Hematopoietic multipotent progenitor cell treated with erythropoietin and hydrocortisone succinate and interleukin-3 and kit ligand, for 17 days (in vitro differentiated cells): ENCODE measurements at regions not wholly inside any gene's neighbourhood (a gene's known extent, or its start where the extent isn't known, plus 50 kb on each side); places are given as distances from the start of the nearest gene placed in this dataset.
"Not testable (repeated sequence)": the region's sequence is repeated elsewhere in the genome, so short reads cannot be mapped to it uniquely, and the experiment has no call there.

ENCODE experiments used
- DNase-seq: peaks from one replicate; pipeline ENCODE4 v3.0.0-alpha.2; 2015; ENCODE audit warnings: low spot score

GRCh38 chr12:124651516-124652273, 84.3 kb upstream of the NCOR2 start:
- DNase-seq: no peak

- no peak for DNase-seq
Observed at GRCh38 chr12:124650912-124651311, 83.5 kb upstream of the NCOR2 start.

GRCh38 chr12:124648710-124649384, 81.4 kb upstream of the NCOR2 start:
- DNase-seq: no peak

GRCh38 chr12:124647316-124647715, 79.9 kb upstream of the NCOR2 start:
- no peak for DNase-seq

- DNase-seq: no peak
Observed at GRCh38 chr12:124646385-124647230, 79.2 kb upstream of the NCOR2 start.

- DNase-seq: no peak
Observed at GRCh38 chr12:124645530-124646244, 78.3 kb upstream of the NCOR2 start.

GRCh38 chr12:124643768-124644167, 76.4 kb upstream of the NCOR2 start:
- DNase-seq: not testable (repeated sequence)

- DNase-seq: no peak
Observed at GRCh38 chr12:124642105-124642504, 74.7 kb upstream of the NCOR2 start.

- DNase-seq: no peak
Observed at GRCh38 chr12:124641591-124641990, 74.2 kb upstream of the NCOR2 start.

GRCh38 chr12:124640056-124640455, 72.6 kb upstream of the NCOR2 start:
- DNase-seq: no peak

GRCh38 chr12:124639122-124639806, 71.9 kb upstream of the NCOR2 start:
- DNase-seq: no peak

GRCh38 chr12:124637581-124637981, 70.2 kb upstream of the NCOR2 start:
- DNase-seq: no peak

- DNase-seq: no peak
Observed at GRCh38 chr12:124637163-124637562, 69.8 kb upstream of the NCOR2 start.

- DNase-seq: peak; percentile 82
Observed at GRCh38 chr12:124636138-124636978, 68.9 kb upstream of the NCOR2 start.

- DNase-seq: no peak
Observed at GRCh38 chr12:124635316-124635715, 67.9 kb upstream of the NCOR2 start.

GRCh38 chr12:124633365-124634362, 66.3 kb upstream of the NCOR2 start:
- no peak for DNase-seq

GRCh38 chr12:124632519-124632984, 65.1 kb upstream of the NCOR2 start:
- peak; percentile 33 for DNase-seq

GRCh38 chr12:124631681-124632256, 64.4 kb upstream of the NCOR2 start:
- no peak for DNase-seq
